HUES6 (cell line): ENCODE measurements at regions not wholly inside any gene's neighbourhood (a gene's known extent, or its start where the extent isn't known, plus 50 kb on each side); places are given as distances from the start of the nearest gene placed in this dataset.

Experiments
- H3K27ac ChIP-seq: 2 replicates; pipeline ENCODE4 v1.7.0; 2013; ENCODE audit warnings: low read depth, mild to moderate bottlenecking, low read length, inconsistent platforms
- H3K27me3 ChIP-seq: 2 replicates; pipeline ENCODE4 v1.6.1; 2013; ENCODE audit warnings: low read length; ENCODE audit not compliant: control insufficient read depth, insufficient read depth
- H3K36me3 ChIP-seq: 2 replicates; pipeline ENCODE4 v1.6.1; 2013; ENCODE audit warnings: low read length; ENCODE audit not compliant: control insufficient read depth, insufficient read depth
- H3K4me1 ChIP-seq: 2 replicates; pipeline ENCODE4 v1.6.1; 2013; ENCODE audit warnings: low read length; ENCODE audit not compliant: control insufficient read depth, insufficient read depth
- H3K4me3 ChIP-seq: 2 replicates; pipeline ENCODE4 v1.5.1; 2013; ENCODE audit warnings: low read depth, low read length
- H3K9ac ChIP-seq: one replicate; pipeline ENCODE4 v1.6.1; 2013; ENCODE audit warnings: mild to moderate bottlenecking, low read length
- H3K9me3 ChIP-seq: 2 replicates; pipeline ENCODE4 v1.6.1; 2013; ENCODE audit warnings: low read depth, low read length; ENCODE audit not compliant: control insufficient read depth, insufficient read depth

GRCh38 chr17:70552982-70553334 is 383.6 kb downstream of the KCNJ2 start:
- no peaks in the 10 kb centered on the region for H3K4me1 ChIP-seq
- H3K27me3 ChIP-seq = no peaks in the 10 kb centered on the region
- H3K27ac ChIP-seq = no peak overlapping the region
- H3K4me3 ChIP-seq = no peak overlapping the region
- no peak overlapping the region for H3K9ac ChIP-seq
- H3K36me3 ChIP-seq = no peaks in the 10 kb centered on the region
- no peaks in the 10 kb centered on the region for H3K9me3 ChIP-seq

- Histone ChIP-seq H3K4me1 (no peaks in the 10 kb centered on the region), H3K4me3 (no peak overlapping the region), H3K9me3 (no peaks in the 10 kb centered on the region), H3K27me3 (no peaks in the 10 kb centered on the region), H3K36me3 (no peaks in the 10 kb centered on the region), H3K9ac (no peak overlapping the region), H3K27ac (no peak overlapping the region)
These were observed 386.4 kb downstream of the KCNJ2 start for GRCh38 chr17:70555723-70556122.

- no peaks in the 10 kb centered on the region for H3K4me1 ChIP-seq
- no peak overlapping the region for H3K27ac ChIP-seq
- no peaks in the 10 kb centered on the region for H3K27me3 ChIP-seq
- H3K9ac ChIP-seq = no peak overlapping the region
- H3K4me3 ChIP-seq = no peak overlapping the region
- H3K36me3 ChIP-seq = no peaks in the 10 kb centered on the region
- no peaks in the 10 kb centered on the region for H3K9me3 ChIP-seq
These were observed 389.5 kb downstream of the KCNJ2 start for GRCh38 chr17:70558821-70559220.

GRCh38 chr17:70560471-70560870 is 391.1 kb downstream of the KCNJ2 start:
- no peaks in the 10 kb centered on the region for H3K9me3 ChIP-seq

GRCh38 chr17:70562137-70562536 is 392.8 kb downstream of the KCNJ2 start:
- no peaks in the 10 kb centered on the region for H3K27me3 ChIP-seq
- no peak overlapping the region for H3K4me3 ChIP-seq
- H3K4me1 ChIP-seq = no peaks in the 10 kb centered on the region
- H3K9me3 ChIP-seq = no peaks in the 10 kb centered on the region
- H3K9ac ChIP-seq = no peak overlapping the region
- no peaks in the 10 kb centered on the region for H3K36me3 ChIP-seq
- H3K27ac ChIP-seq = no peak overlapping the region

More at GRCh38 chr17:70560471-70560870, 391.1 kb downstream of the KCNJ2 start:
- Histone ChIP-seq H3K27me3 (no peaks in the 10 kb centered on the region), H3K9ac (no peak overlapping the region), H3K27ac (no peak overlapping the region), H3K4me1 (no peaks in the 10 kb centered on the region), H3K36me3 (no peaks in the 10 kb centered on the region), H3K4me3 (no peak overlapping the region)

- Histone ChIP-seq H3K9me3 (no peaks in the 10 kb centered on the region), H3K4me1 (no peaks in the 10 kb centered on the region), H3K27ac (no peak overlapping the region), H3K4me3 (no peak overlapping the region), H3K27me3 (no peaks in the 10 kb centered on the region), H3K9ac (no peak overlapping the region), H3K36me3 (no peaks in the 10 kb centered on the region)
These were observed 394.0 kb downstream of the KCNJ2 start for GRCh38 chr17:70563281-70563820.

- Histone ChIP-seq H3K9me3 (no peaks in the 10 kb centered on the region), H3K4me3 (no peak overlapping the region), H3K27me3 (no peaks in the 10 kb centered on the region), H3K36me3 (no peaks in the 10 kb centered on the region), H3K4me1 (no peaks in the 10 kb centered on the region), H3K27ac (no peak overlapping the region), H3K9ac (no peak overlapping the region)
These were observed 394.8 kb downstream of the KCNJ2 start for GRCh38 chr17:70564006-70564620.

- Histone ChIP-seq H3K36me3 (no peaks in the 10 kb centered on the region), H3K4me1 (no peaks in the 10 kb centered on the region), H3K27me3 (no peaks in the 10 kb centered on the region), H3K9me3 (no peaks in the 10 kb centered on the region), H3K27ac (no peak overlapping the region), H3K4me3 (no peak overlapping the region), H3K9ac (no peak overlapping the region)
These were observed 399.8 kb downstream of the KCNJ2 start for GRCh38 chr17:70569128-70569527.

- Histone ChIP-seq H3K36me3 (no peaks in the 10 kb centered on the region), H3K4me3 (no peak overlapping the region), H3K9me3 (no peaks in the 10 kb centered on the region), H3K27ac (no peak overlapping the region), H3K27me3 (no peaks in the 10 kb centered on the region), H3K9ac (no peak overlapping the region), H3K4me1 (no peaks in the 10 kb centered on the region)
These were observed 408.1 kb downstream of the KCNJ2 start for GRCh38 chr17:70577456-70577855.

GRCh38 chr17:70581459-70581858 is 412.1 kb downstream of the KCNJ2 start:
- Histone ChIP-seq H3K4me1 (no peaks in the 10 kb centered on the region), H3K27me3 (no peaks in the 10 kb centered on the region), H3K27ac (no peak overlapping the region), H3K4me3 (no peak overlapping the region), H3K9me3 (peaks cover 10% of the 10 kb centered on the region; the same call in 1 of the 2 replicates), H3K9ac (no peak overlapping the region), H3K36me3 (no peaks in the 10 kb centered on the region)

GRCh38 chr17:70582777-70583176 is 413.4 kb downstream of the KCNJ2 start:
- Histone ChIP-seq H3K4me1 (no peaks in the 10 kb centered on the region), H3K36me3 (no peaks in the 10 kb centered on the region), H3K27me3 (no peaks in the 10 kb centered on the region), H3K9me3 (peaks cover 10% of the 10 kb centered on the region; the same call in 1 of the 2 replicates), H3K9ac (no peak overlapping the region), H3K4me3 (no peak overlapping the region), H3K27ac (no peak overlapping the region)
